Ascending aorta (tissue), 2 donors: ENCODE measurements at regions not wholly inside any gene's neighbourhood (a gene's known extent, or its start where the extent isn't known, plus 50 kb on each side); places are given as distances from the start of the nearest gene placed in this dataset.

Source experiments
- DNase-seq, 2 donors: peaks; one replicate each; pipeline ENCODE4 v3.0.0-alpha.2; 2019; ENCODE audit warnings: low spot score in 2 of 2
- H3K27ac ChIP-seq, 2 donors: fragments of 200-600 bp; sonication (generic); one replicate each; pipeline ENCODE4 v1.5.1; 2016 to 2017; ENCODE audit warnings: mild to moderate bottlenecking in 1 of 2
- H3K27me3 ChIP-seq: fragments of 200-600 bp; sonication (generic); one replicate; pipeline ENCODE4 v1.5.1; 2017
- H3K36me3 ChIP-seq, 2 donors: fragments of 200-600 bp; sonication (generic); one replicate each; pipeline ENCODE4 v1.5.1; 2016
- H3K4me1 ChIP-seq, 2 donors: fragments of 200-600 bp; sonication (generic); one replicate each; pipeline ENCODE4 v1.5.1; 2016 to 2017; ENCODE audit warnings: mild to moderate bottlenecking in 1 of 2
- H3K4me3 ChIP-seq, 2 donors: fragments of 200-600 bp; sonication (generic); one replicate each; pipeline ENCODE4 v1.5.1; 2016 to 2017; ENCODE audit warnings: mild to moderate bottlenecking in 1 of 2
- H3K9me3 ChIP-seq, 2 donors: fragments of 200-600 bp; sonication (generic); one replicate each; pipeline ENCODE4 v1.5.1; 2016
- CTCF ChIP-seq, 3 experiments: fragments of 200-600 bp in 2 of 3; fragments of 450-650 bp in 1 of 3; sonication (generic) in 2 of 3; IDR thresholded peaks; one replicate each; pipeline ENCODE4 v1.5.1; 2016 to 2019; ENCODE audit warnings: antibody characterized with exemption in 3 of 3, mild to moderate bottlenecking in 1 of 3, moderate library complexity in 1 of 3
- intact Hi-C: fragments of 100-400 bp; cut with DNase I; formaldehyde crosslinking; loops from one replicate; pipeline ENCODE4 v1.15.1; 2023

- no peak for TF ChIP-seq CTCF (IDR thresholded peaks at IDR 0.05)
- H3K27ac ChIP-seq, result no peak overlapping the region
- intact Hi-C loops, result no loop called here
- H3K27me3 ChIP-seq, result no peaks in the 10 kb centered on the region
- H3K9me3 ChIP-seq, result no peaks in the 10 kb centered on the region
- no peak overlapping the region for H3K4me3 ChIP-seq
- no peaks in the 10 kb centered on the region for H3K4me1 ChIP-seq
- H3K36me3 ChIP-seq, result no peaks in the 10 kb centered on the region
- no peak for DNase-seq
These were observed 285.1 kb downstream of the TMX3 start for GRCh38 chr18:68429841-68430240.

- Histone ChIP-seq H3K4me3 (no peak overlapping the region), H3K4me1 (no peaks in the 10 kb centered on the region), H3K27me3 (no peaks in the 10 kb centered on the region), H3K36me3 (no peaks in the 10 kb centered on the region), H3K9me3 (no peaks in the 10 kb centered on the region), H3K27ac (no peak overlapping the region)
- no peak for DNase-seq
- no peak for TF ChIP-seq CTCF (IDR thresholded peaks at IDR 0.05)
- intact Hi-C loops, result no loop called here
These were observed 285.8 kb downstream of the TMX3 start for GRCh38 chr18:68429111-68429510.

GRCh38 chr18:68428661-68429060, 286.2 kb downstream of the TMX3 start:
- no peak for TF ChIP-seq CTCF (IDR thresholded peaks at IDR 0.05)
- Histone ChIP-seq H3K27ac (no peak overlapping the region), H3K4me3 (no peak overlapping the region), H3K27me3 (no peaks in the 10 kb centered on the region), H3K36me3 (no peaks in the 10 kb centered on the region), H3K4me1 (no peaks in the 10 kb centered on the region), H3K9me3 (no peaks in the 10 kb centered on the region)
- no peak for DNase-seq
- intact Hi-C loops, result no loop called here

- no peaks in the 10 kb centered on the region for H3K9me3 ChIP-seq
- TF ChIP-seq CTCF (IDR thresholded peaks at IDR 0.05), result no peak
- H3K36me3 ChIP-seq, result no peaks in the 10 kb centered on the region
- no peak overlapping the region for H3K27ac ChIP-seq
- DNase-seq, result no peak
- no peaks in the 10 kb centered on the region for H3K27me3 ChIP-seq
- intact Hi-C loops, result no loop called here
- H3K4me1 ChIP-seq, result no peaks in the 10 kb centered on the region
- no peak overlapping the region for H3K4me3 ChIP-seq
These were observed 286.9 kb downstream of the TMX3 start for GRCh38 chr18:68427951-68428401.

- no peak for TF ChIP-seq CTCF (IDR thresholded peaks at IDR 0.05)
- intact Hi-C loops, result no loop called here
These were observed 288.1 kb downstream of the TMX3 start for GRCh38 chr18:68426731-68427315.

GRCh38 chr18:68418881-68419280, 296.0 kb downstream of the TMX3 start:
- TF ChIP-seq CTCF (IDR thresholded peaks at IDR 0.05), result no peak
- Histone ChIP-seq H3K4me1 (no peaks in the 10 kb centered on the region), H3K27ac (no peak overlapping the region), H3K4me3 (no peak overlapping the region), H3K9me3 (no peaks in the 10 kb centered on the region), H3K27me3 (no peaks in the 10 kb centered on the region), H3K36me3 (no peaks in the 10 kb centered on the region)
- intact Hi-C loops, result no loop called here
- DNase-seq, result no peak

More at GRCh38 chr18:68426731-68427315, 288.1 kb downstream of the TMX3 start:
- Histone ChIP-seq H3K4me3 (no peak overlapping the region), H3K27me3 (no peaks in the 10 kb centered on the region), H3K36me3 (no peaks in the 10 kb centered on the region), H3K9me3 (no peaks in the 10 kb centered on the region), H3K4me1 (no peaks in the 10 kb centered on the region), H3K27ac (no peak overlapping the region)
- no peak for DNase-seq
